CD4-positive, alpha-beta memory T cell (primary cell): ENCODE measurements at regions not wholly inside any gene's neighbourhood (a gene's known extent, or its start where the extent isn't known, plus 50 kb on each side); places are given as distances from the start of the nearest gene placed in this dataset.

Experiments used
- CTCF ChIA-PET: fragments of 350-600 bp; sonication (Branson Sonifier 250); formaldehyde crosslinking; loops from one replicate; lab custom pipeline; 2021; ENCODE audit warnings: inconsistent platforms; ENCODE audit not compliant: partially characterized antibody; lab: Charles Lee
- POLR2A ChIA-PET: fragments of 350-600 bp; sonication (Branson Sonifier 250); formaldehyde crosslinking; loops from one replicate; lab custom pipeline; 2021; ENCODE audit not compliant: partially characterized antibody; lab: Charles Lee
- DNase-seq, 5 donors: peaks; one replicate each; pipeline versions ENCODE4 v3.0.0 to v3.0.0-alpha.2; 2020 to 2022; ENCODE audit warnings: mixed read lengths in 1 of 5
- H3K27ac ChIP-seq: one replicate; pipeline ENCODE4 v1.7.0; 2013; ENCODE audit warnings: low read depth, low read length
- H3K27me3 ChIP-seq: 2 replicates; pipeline ENCODE4 v1.7.0; 2013; ENCODE audit warnings: mild to moderate bottlenecking, low read length, moderate library complexity; ENCODE audit not compliant: insufficient read depth
- H3K36me3 ChIP-seq: 2 replicates; pipeline ENCODE4 v1.7.0; 2013; ENCODE audit warnings: mild to moderate bottlenecking, low read length, moderate library complexity; ENCODE audit not compliant: insufficient read depth
- H3K4me1 ChIP-seq: 2 replicates; pipeline ENCODE4 v1.7.0; 2013; ENCODE audit warnings: mild to moderate bottlenecking, low read length, moderate library complexity; ENCODE audit not compliant: insufficient read depth
- H3K4me3 ChIP-seq, 2 donors: one replicate each; pipeline ENCODE4 v1.7.0; 2013; ENCODE audit warnings: low read length in 2 of 2, mild to moderate bottlenecking in 1 of 2
- H3K9me3 ChIP-seq, 2 donors: one replicate each; pipeline ENCODE4 v1.7.0; 2013; ENCODE audit warnings: low read length in 2 of 2, control low read depth in 1 of 2; ENCODE audit not compliant: control insufficient read depth in 1 of 2
- H3K27ac Mint-ChIP-seq, 7 donors: one replicate each; pipeline ENCODE4 v1.8.0; 2020 to 2021; ENCODE audit warnings: mixed read lengths in 7 of 7, mild to moderate bottlenecking in 6 of 7, inconsistent platforms in 3 of 7, moderate library complexity in 3 of 7
- H3K27me3 Mint-ChIP-seq, 2 donors: one replicate each; pipeline ENCODE4 v1.8.0; 2020 to 2021; ENCODE audit warnings: mixed read lengths in 2 of 2
- H3K36me3 Mint-ChIP-seq, 2 donors: one replicate each; pipeline ENCODE4 v1.8.0; 2020 to 2021; ENCODE audit warnings: mixed read lengths in 2 of 2, inconsistent platforms in 1 of 2, mild to moderate bottlenecking in 1 of 2
- H3K4me1 Mint-ChIP-seq, 4 donors: one replicate each; pipeline ENCODE4 v1.8.0; 2020 to 2021; ENCODE audit warnings: mixed read lengths in 4 of 4, mild to moderate bottlenecking in 1 of 4
- H3K4me3 Mint-ChIP-seq, 8 donors: one replicate each; pipeline ENCODE4 v1.8.0; 2020 to 2021; ENCODE audit warnings: mixed read lengths in 8 of 8, mild to moderate bottlenecking in 7 of 8, moderate library complexity in 6 of 8, inconsistent platforms in 3 of 8
- H3K9me3 Mint-ChIP-seq, 8 donors: one replicate each; pipeline ENCODE4 v1.8.0; 2020 to 2021; ENCODE audit warnings: mixed read lengths in 8 of 8, mild to moderate bottlenecking in 5 of 8, inconsistent platforms in 3 of 8, moderate library complexity in 1 of 8
- intact Hi-C: fragments of 100-400 bp; cut with micrococcal nuclease; formaldehyde crosslinking; loops from one replicate; pipeline ENCODE4 v1.15.1; 2023

DNA sequence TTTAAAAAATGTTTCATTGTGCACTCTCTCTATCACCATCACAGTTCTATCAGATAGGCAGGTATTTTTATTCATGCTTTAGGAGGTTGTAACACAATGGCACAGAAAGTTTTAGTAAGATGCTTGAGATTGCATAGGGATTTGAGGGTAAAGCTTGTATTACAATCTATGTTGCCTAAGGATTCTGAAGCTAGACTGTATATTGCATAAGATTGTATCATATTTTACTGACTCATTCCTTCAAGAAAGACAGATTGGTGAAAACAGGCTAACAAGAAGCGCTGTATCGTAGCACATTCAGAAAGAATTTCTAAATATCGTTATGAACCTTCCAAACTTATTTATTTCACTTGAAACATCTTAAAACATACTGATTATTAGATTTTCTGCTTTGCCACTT lies 577.7 kb downstream of the EBF1 start:
- H3K27me3 Mint-ChIP-seq, result peaks cover 2 to 5% of the 10 kb centered on the region in 2 donors
- H3K9me3 Mint-ChIP-seq, result peaks cover 0 to 3% (median 0%) of the 10 kb centered on the region in 8 donors
- CTCF ChIA-PET, result no interaction called here

DNA sequence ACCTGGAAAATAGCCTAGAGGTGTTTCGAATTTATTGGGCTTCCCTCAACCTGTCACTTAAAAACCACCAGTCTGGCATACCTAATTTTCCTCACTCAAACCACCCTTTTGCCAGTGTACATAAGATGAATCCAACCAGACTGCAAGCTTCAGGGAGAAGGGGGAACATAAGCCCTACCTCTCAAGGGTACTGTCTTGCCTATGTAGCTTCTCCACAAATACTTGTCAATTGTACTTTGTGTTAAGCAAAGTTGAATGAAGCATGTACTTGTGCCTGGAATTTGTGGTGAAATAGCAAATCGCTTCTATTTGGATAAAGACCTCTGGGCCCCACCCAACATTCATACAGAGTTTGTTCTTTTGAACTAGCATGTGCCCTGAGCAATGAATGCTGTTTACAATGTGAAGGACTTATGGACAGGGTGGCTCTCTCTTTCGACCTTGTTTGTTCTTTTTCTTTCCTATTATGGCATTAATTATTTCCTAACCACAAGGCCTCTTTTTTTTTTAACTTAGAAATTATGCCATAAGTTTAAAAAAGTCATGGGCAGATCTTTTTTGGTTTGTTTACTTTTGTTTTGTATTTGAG lies 580.2 kb downstream of the EBF1 start:
- H3K36me3 ChIP-seq, result no peaks in the 10 kb centered on the region
- no peaks in the 10 kb centered on the region for H3K36me3 Mint-ChIP-seq
- no peaks in the 10 kb centered on the region for H3K4me1 Mint-ChIP-seq
- no peaks in the 10 kb centered on the region for H3K27me3 ChIP-seq
- no peaks in the 10 kb centered on the region for H3K9me3 ChIP-seq
- H3K4me1 ChIP-seq, result no peaks in the 10 kb centered on the region
- ChIA-PET CTCF (no interaction called here), POLR2A (no interaction called here)
- DNase-seq, result no peak
- H3K4me3 Mint-ChIP-seq, result no peak overlapping the region
- intact Hi-C loops, result no loop called here
- H3K9me3 Mint-ChIP-seq, result peaks cover 0 to 1% (median 0%) of the 10 kb centered on the region in 8 donors
- H3K4me3 ChIP-seq, result no peak overlapping the region
- H3K27me3 Mint-ChIP-seq, result peaks cover 2 to 5% of the 10 kb centered on the region in 2 donors
- H3K27ac Mint-ChIP-seq, result peak overlapping the region in 1 of 7 donors; percentile 13
- no peak overlapping the region for H3K27ac ChIP-seq

More for the DNA sequence above, 577.7 kb downstream of the EBF1 start:
- H3K36me3 Mint-ChIP-seq, result no peaks in the 10 kb centered on the region
- no peaks in the 10 kb centered on the region for H3K4me1 Mint-ChIP-seq
- no peak for DNase-seq
- H3K27ac ChIP-seq, result no peak overlapping the region
- no peak overlapping the region for H3K4me3 Mint-ChIP-seq
- intact Hi-C loops, result no loop called here
- H3K9me3 ChIP-seq, result no peaks in the 10 kb centered on the region
- no peaks in the 10 kb centered on the region for H3K27me3 ChIP-seq
- POLR2A ChIA-PET, result no interaction called here
- no peak overlapping the region for H3K4me3 ChIP-seq
- H3K36me3 ChIP-seq, result no peaks in the 10 kb centered on the region
- H3K27ac Mint-ChIP-seq, result no peak overlapping the region
- no peaks in the 10 kb centered on the region for H3K4me1 ChIP-seq

DNA sequence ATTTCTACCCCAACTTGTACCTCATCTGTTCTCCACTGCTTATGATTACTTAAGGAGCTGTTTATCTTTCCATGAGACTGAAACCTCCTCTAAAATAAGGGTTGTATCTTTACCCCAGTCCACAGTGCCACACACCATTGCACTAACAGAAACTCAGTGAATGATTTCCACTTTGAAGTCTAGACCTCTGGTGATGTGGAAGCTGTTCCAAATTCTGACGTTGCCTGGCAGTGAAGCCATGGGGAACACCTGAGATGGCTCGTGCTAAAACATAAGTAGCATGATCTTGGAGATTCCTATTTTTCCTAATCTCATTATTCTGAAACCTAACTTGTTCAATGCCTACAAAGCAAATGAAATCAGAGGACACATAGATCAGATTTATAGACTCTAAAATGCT lies 583.2 kb downstream of the EBF1 start:
- H3K4me3 ChIP-seq, result no peak overlapping the region
- no peak overlapping the region for H3K27ac ChIP-seq
- no peaks in the 10 kb centered on the region for H3K27me3 ChIP-seq
- Mint-ChIP-seq H3K9me3 (no peaks in the 10 kb centered on the region), H3K27ac (no peak overlapping the region), H3K4me3 (no peak overlapping the region), H3K36me3 (no peaks in the 10 kb centered on the region), H3K4me1 (peaks cover 0 to 12% (median 10%) of the 10 kb centered on the region in 4 donors), H3K27me3 (no peaks in the 10 kb centered on the region)
- no peaks in the 10 kb centered on the region for H3K9me3 ChIP-seq
- intact Hi-C loops, result no loop called here
- H3K4me1 ChIP-seq, result no peaks in the 10 kb centered on the region
- DNase-seq, result no peak
- POLR2A ChIA-PET, result no interaction called here
- no peaks in the 10 kb centered on the region for H3K36me3 ChIP-seq
- CTCF ChIA-PET, result no interaction called here

DNA sequence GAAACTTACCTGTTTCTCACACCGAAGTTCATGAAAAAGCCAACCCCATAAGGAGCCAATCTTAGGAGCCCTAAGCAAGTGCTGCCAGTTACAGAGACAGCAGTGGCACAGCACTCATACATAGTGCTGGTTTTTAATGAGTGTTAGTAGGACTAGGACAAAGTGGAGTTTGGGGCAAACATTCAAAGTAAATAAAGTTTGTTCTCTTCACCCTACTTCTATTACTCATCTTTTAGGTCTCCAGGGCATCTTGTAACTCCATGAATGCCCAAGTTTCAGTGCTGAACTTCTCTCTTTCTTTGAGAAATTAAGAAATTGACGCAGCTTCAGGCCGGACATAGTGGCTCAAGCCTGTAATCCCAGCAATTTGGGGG lies 584.7 kb downstream of the EBF1 start:
- CTCF ChIA-PET, result no interaction called here
- POLR2A ChIA-PET, result no interaction called here
- Mint-ChIP-seq H3K36me3 (no peaks in the 10 kb centered on the region), H3K27me3 (peaks cover 1 to 3% of the 10 kb centered on the region in 2 donors), H3K27ac (no peak overlapping the region), H3K4me3 (no peak overlapping the region), H3K9me3 (peaks cover 0 to 4% (median 0%) of the 10 kb centered on the region in 8 donors), H3K4me1 (peaks cover 0 to 12% (median 10%) of the 10 kb centered on the region in 4 donors)
- Histone ChIP-seq H3K4me3 (no peak overlapping the region), H3K4me1 (no peaks in the 10 kb centered on the region), H3K27ac (no peak overlapping the region), H3K36me3 (no peaks in the 10 kb centered on the region), H3K27me3 (no peaks in the 10 kb centered on the region), H3K9me3 (no peaks in the 10 kb centered on the region)
- intact Hi-C loops, result no loop called here
- no peak for DNase-seq

DNA sequence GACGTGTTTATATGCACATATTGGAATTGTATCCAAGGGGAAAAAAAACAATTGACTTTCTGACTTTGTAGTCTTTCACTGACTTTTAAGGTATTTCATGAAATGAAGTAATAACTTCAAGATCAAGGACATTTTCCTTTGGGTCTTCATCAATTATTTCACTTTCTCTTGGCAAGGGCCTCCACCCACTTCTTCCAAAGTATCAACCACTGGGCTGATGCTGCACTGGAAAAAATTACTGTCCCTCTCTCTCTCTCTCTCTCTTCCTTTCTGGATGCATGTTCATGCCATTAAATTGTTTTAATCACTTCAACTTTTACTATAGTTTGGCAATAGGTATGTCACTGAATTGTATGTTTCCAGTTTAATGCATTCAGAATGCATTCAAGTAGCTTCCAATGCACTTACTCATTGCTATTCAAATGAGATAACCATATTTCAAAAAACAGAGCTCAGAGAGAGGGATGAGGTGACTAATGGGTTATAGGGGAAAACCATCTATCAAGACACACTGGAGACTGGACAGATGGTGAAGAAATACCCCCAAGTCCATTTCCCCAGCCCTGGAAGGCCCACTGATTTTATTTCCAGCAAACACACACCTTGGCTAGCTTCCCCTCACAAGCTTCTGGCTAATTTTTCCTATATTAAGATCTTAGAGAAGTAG lies 585.3 kb downstream of the EBF1 start:
- H3K9me3 ChIP-seq, result no peaks in the 10 kb centered on the region
- no peak overlapping the region for H3K27ac ChIP-seq
- ChIA-PET POLR2A (no interaction called here), CTCF (no interaction called here)
- no peaks in the 10 kb centered on the region for H3K27me3 ChIP-seq
- Mint-ChIP-seq H3K4me3 (no peak overlapping the region), H3K27ac (no peak overlapping the region), H3K4me1 (peaks cover 0 to 12% (median 10%) of the 10 kb centered on the region in 4 donors), H3K36me3 (no peaks in the 10 kb centered on the region), H3K9me3 (peaks cover 0 to 4% (median 0%) of the 10 kb centered on the region in 8 donors), H3K27me3 (peaks cover 1 to 3% of the 10 kb centered on the region in 2 donors)
- no peak overlapping the region for H3K4me3 ChIP-seq
- intact Hi-C loops, result no loop called here
- H3K36me3 ChIP-seq, result no peaks in the 10 kb centered on the region
- no peaks in the 10 kb centered on the region for H3K4me1 ChIP-seq
- no peak for DNase-seq

DNA sequence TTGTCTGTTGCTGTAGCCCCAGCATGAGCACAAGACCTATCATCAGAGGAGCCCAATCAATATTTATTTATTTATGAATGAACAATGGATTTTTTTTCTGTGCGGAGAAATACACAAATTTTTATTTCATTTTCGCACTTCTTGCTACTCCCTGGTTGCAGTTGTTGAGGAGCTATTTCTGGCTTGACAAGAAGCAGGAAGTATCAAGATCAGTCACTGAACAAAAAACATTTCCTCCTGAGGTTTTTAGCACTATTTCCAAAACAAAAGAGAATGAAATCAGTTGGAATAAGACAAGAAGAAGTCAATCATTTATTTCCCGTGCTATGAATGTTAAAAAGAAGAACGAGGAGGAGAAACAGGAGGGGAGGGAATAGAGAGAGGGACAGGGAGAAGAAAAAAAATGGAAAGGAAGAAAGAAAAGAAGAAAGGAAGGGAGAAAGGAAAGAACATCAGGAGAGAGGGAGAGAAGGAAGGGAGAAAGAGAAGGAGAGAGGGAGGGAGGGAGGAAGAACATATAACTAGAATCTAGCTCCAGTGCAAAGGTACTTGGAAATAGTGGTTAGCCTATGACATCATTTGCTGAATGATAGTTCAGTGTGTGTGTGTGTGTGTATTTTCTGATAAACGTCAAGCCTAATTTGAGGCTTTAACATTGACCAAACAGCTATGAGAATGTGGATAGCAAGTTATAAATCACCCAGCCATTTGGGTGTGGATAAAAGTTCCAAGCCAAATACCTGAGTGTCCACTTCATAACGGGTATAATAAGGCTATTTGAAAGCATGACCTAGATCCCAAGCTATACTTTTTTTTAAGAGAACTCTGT lies 586.0 kb downstream of the EBF1 start:
- no peak overlapping the region for H3K27ac Mint-ChIP-seq
- no peaks in the 10 kb centered on the region for H3K36me3 ChIP-seq
- no peaks in the 10 kb centered on the region for H3K9me3 ChIP-seq
- no peak overlapping the region for H3K4me3 ChIP-seq
- peaks cover 0 to 12% (median 10%) of the 10 kb centered on the region in 4 donors for H3K4me1 Mint-ChIP-seq
- intact Hi-C loops, result no loop called here
- no peaks in the 10 kb centered on the region for H3K27me3 ChIP-seq
- no peak overlapping the region for H3K27ac ChIP-seq
- DNase-seq, result no peak
- ChIA-PET CTCF (no interaction called here), POLR2A (no interaction called here)
- H3K4me3 Mint-ChIP-seq, result peak overlapping the region in 1 of 8 donors; percentile 52
- H3K4me1 ChIP-seq, result no peaks in the 10 kb centered on the region
- H3K27me3 Mint-ChIP-seq, result peaks cover 1 to 3% of the 10 kb centered on the region in 2 donors
- peaks cover 0 to 4% (median 0%) of the 10 kb centered on the region in 8 donors for H3K9me3 Mint-ChIP-seq
- H3K36me3 Mint-ChIP-seq, result no peaks in the 10 kb centered on the region

GRCh38 chr5:158511454-158511853 lies 588.3 kb downstream of the EBF1 start:
- intact Hi-C loops, result no loop called here
- ChIA-PET CTCF (no interaction called here), POLR2A (no interaction called here)
- H3K27me3 ChIP-seq, result no peaks in the 10 kb centered on the region
- H3K9me3 ChIP-seq, result no peaks in the 10 kb centered on the region
- Mint-ChIP-seq H3K4me1 (peaks cover 0 to 12% (median 10%) of the 10 kb centered on the region in 4 donors), H3K27me3 (peaks cover 1 to 3% of the 10 kb centered on the region in 2 donors), H3K9me3 (peaks cover under 1 to 8% (median 4%) of the 10 kb centered on the region in 8 donors), H3K4me3 (no peak overlapping the region), H3K36me3 (no peaks in the 10 kb centered on the region), H3K27ac (no peak overlapping the region)
- no peaks in the 10 kb centered on the region for H3K4me1 ChIP-seq
- no peak for DNase-seq
- H3K4me3 ChIP-seq, result no peak overlapping the region
- H3K27ac ChIP-seq, result no peak overlapping the region
- H3K36me3 ChIP-seq, result no peaks in the 10 kb centered on the region
